Activated T-helper 17 cell treated with anti-CD3 and anti-CD28 coated beads, Interleukin-2, amount 50 U/mL, for 72 hours (primary cell): ENCODE measurements at regions not wholly inside any gene's neighbourhood (a gene's known extent, or its start where the extent isn't known, plus 50 kb on each side); places are given as distances from the start of the nearest gene placed in this dataset.

Experiments
- ATAC-seq: fragments of 150-1000 bp; cut with Tn5 transposase; replicated peaks from 2 replicates; pipeline ENCODE4 v1.10.0; 2021; ENCODE audit warnings: mild to moderate bottlenecking, moderate library complexity
- H3K27ac Mint-ChIP-seq: one replicate; pipeline ENCODE4 v1.8.0; 2022; ENCODE audit warnings: mixed read lengths
- H3K27me3 Mint-ChIP-seq: one replicate; pipeline ENCODE4 v1.8.0; 2022; ENCODE audit warnings: mixed read lengths
- H3K36me3 Mint-ChIP-seq: one replicate; pipeline ENCODE4 v1.8.0; 2022; ENCODE audit warnings: low read depth, mild to moderate bottlenecking, mixed read lengths
- H3K4me1 Mint-ChIP-seq: one replicate; pipeline ENCODE4 v1.8.0; 2022; ENCODE audit warnings: mixed read lengths
- H3K4me3 Mint-ChIP-seq: one replicate; pipeline ENCODE4 v1.8.0; 2022; ENCODE audit warnings: mild to moderate bottlenecking, mixed read lengths
- H3K9me3 Mint-ChIP-seq: one replicate; pipeline ENCODE4 v1.8.0; 2022; ENCODE audit warnings: mixed read lengths

DNA sequence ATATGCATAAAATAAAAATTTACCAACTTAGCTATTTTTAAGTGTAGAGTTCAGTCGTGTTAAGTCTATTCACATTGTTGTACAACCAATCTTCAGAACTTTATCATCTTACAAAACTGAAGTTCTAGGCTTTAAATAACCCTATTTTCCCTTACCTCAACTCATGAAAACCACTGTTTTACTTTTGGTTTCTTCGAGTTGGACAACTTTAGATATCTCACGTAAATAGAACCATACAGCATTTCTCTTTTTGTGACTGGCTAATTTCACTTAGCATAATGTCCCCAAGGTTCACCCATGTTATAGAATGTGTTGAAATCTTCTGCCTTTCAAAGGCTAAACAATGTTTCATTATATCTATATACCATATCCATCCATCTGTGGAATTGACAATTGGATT is 819.0 kb upstream of the ADGRL4 start:
- H3K4me1 Mint-ChIP-seq: no peaks in the 10 kb centered on the region
- no peak for ATAC-seq
- no peak overlapping the region for H3K27ac Mint-ChIP-seq
- no peak overlapping the region for H3K4me3 Mint-ChIP-seq
- peaks cover 8% of the 10 kb centered on the region for H3K9me3 Mint-ChIP-seq
- no peaks in the 10 kb centered on the region for H3K27me3 Mint-ChIP-seq
- no peaks in the 10 kb centered on the region for H3K36me3 Mint-ChIP-seq

DNA sequence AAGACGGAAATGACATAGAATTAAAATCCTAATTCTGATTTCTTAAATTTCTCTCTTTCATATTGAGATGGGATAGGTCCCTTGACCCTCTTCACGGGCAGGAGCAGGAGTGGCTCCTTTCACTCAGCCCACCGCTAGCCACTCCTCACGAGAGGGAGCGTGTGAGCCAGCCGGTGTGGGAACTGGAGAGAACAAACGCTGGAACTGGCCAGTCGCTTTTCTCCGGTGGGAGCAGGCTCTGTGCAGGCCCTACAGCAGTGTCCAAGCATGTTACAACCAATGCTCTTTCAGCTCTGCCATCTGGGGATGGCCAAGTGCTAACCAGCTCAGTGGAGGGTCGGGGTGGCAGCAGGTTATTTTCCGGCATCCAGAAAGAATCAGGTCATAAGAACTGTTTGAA is 815.5 kb upstream of the ADGRL4 start:
- Mint-ChIP-seq H3K27ac (no peak overlapping the region), H3K36me3 (no peaks in the 10 kb centered on the region), H3K27me3 (no peaks in the 10 kb centered on the region), H3K4me3 (no peak overlapping the region), H3K9me3 (peaks cover 13% of the 10 kb centered on the region), H3K4me1 (no peaks in the 10 kb centered on the region)
- no peak for ATAC-seq

DNA sequence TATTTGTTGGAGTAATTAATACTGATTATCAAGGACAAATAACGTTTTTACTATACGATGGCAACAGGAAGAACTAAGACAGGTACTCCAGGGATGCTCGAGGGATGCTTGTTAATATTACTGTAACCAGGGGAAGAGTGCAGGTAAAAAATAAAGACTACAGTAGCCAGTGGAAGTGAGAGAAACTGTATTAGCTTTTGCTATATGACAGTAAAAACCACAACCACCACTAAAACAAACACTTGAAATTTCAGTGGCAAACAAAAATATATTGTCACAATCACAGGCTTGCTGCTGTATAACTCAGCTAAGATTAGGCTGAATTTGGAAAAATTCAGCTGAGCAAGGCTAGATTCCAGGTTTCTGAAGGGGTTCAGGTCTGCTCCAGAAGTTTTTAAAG is 812.6 kb upstream of the ADGRL4 start:
- H3K4me3 Mint-ChIP-seq: no peak overlapping the region
- H3K27me3 Mint-ChIP-seq: no peaks in the 10 kb centered on the region
- no peak for ATAC-seq
- peaks cover 17% of the 10 kb centered on the region for H3K9me3 Mint-ChIP-seq
- no peaks in the 10 kb centered on the region for H3K4me1 Mint-ChIP-seq
- no peaks in the 10 kb centered on the region for H3K36me3 Mint-ChIP-seq
- no peak overlapping the region for H3K27ac Mint-ChIP-seq

DNA sequence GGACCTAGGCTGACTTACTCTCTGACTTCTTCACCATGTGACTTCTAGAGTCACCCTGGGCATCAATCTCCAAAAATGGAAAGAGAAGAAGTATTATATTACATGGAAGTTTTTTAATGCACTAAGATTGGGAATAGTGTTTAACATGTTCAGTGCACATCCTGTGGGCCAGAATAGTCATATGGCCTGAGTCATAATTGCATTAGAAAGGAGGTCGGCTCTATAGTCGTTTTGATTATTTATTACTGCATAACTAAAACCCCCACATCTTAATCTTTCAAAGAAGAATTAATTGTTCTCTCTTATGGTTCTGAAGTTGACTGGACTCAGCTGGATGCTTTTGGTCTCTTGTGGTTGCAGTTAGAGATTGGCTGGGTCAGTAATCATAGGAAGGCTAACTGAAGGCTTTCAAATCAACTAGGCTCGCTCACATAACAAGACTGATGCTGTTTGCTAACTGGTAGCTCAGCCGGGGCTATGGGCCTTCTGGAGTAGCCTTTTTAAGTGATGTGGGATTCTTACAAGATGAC is 810.6 kb upstream of the ADGRL4 start:
- H3K4me3 Mint-ChIP-seq: no peak overlapping the region
- ATAC-seq: no peak
- no peaks in the 10 kb centered on the region for H3K36me3 Mint-ChIP-seq
- H3K27me3 Mint-ChIP-seq: no peaks in the 10 kb centered on the region
- no peaks in the 10 kb centered on the region for H3K4me1 Mint-ChIP-seq
- H3K27ac Mint-ChIP-seq: no peak overlapping the region
- peaks cover 9% of the 10 kb centered on the region for H3K9me3 Mint-ChIP-seq

DNA sequence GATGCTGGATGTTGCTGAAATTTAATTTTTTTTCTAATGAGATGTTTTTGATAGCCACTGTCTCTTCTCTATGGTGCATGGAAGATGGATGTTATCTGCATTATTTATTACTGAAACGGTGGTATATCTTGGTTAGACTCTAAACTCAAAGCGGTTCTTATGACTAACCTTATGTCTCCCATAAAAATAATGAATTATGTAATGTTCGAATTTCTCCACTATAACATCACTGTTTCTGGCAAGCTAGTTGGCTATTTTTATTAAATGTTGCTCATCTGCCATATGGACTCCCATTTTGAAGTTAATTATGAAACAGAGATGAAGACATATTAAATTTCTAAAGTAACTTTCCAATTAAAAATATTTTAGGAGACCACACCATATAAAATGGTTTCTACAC is 808.6 kb upstream of the ADGRL4 start:
- Mint-ChIP-seq H3K9me3 (peaks cover 11% of the 10 kb centered on the region), H3K27me3 (no peaks in the 10 kb centered on the region), H3K4me1 (no peaks in the 10 kb centered on the region), H3K4me3 (no peak overlapping the region), H3K27ac (no peak overlapping the region), H3K36me3 (no peaks in the 10 kb centered on the region)
- ATAC-seq: no peak

DNA sequence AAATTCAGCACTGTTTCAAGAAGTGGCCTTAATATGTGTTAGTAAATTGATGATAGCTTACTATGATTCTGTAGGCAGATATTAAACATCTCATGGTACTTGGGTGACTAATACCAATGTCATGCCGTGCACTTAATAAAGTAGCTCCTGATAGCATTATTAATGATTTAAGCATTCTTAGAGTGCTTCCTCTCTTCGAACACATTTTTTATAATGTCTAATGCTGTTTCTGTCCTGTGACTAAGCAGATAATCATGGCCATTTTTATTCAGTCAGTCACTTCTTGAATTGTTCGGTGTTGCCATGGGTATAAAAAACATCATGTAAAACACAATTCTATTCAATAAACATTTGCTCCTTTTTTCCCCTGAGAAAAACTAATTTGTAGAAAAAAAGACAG is 804.6 kb upstream of the ADGRL4 start:
- H3K9me3 Mint-ChIP-seq: peaks cover 20% of the 10 kb centered on the region

DNA sequence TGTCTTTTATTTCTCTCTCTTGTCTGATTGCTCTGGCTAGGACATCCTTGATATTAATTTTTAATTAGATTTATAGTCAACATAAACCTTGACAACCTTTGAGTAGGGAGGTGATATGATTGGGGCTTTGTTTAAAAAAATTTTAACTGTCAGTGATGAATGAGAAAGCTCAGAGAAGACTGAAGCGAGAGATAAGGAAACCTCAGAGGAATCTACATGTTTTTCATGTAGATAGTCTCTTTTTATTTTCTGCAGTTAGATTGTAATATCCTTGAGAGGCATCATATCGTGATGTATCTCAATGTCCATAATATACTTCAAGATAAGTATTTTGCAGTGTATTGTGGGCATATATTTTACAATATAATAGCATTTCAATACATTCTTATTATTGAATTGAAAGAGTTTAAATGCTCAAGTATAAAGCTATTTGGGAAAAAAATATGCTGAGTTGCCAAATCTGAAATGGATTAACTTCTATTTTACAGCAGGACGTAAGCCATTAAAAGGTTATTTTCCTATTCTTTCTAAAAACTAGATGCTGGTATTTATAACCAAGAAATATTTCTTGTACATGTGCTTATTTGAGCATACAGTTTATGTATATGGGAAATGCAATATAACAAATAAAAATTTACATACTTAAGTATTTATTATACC is 802.4 kb upstream of the ADGRL4 start:
- Mint-ChIP-seq H3K4me3 (no peak overlapping the region), H3K9me3 (peaks cover 20% of the 10 kb centered on the region), H3K27ac (no peak overlapping the region), H3K27me3 (no peaks in the 10 kb centered on the region), H3K4me1 (no peaks in the 10 kb centered on the region), H3K36me3 (no peaks in the 10 kb centered on the region)
- ATAC-seq: no peak

More for the DNA sequence above, 804.6 kb upstream of the ADGRL4 start:
- Mint-ChIP-seq H3K36me3 (no peaks in the 10 kb centered on the region), H3K4me3 (no peak overlapping the region), H3K27me3 (no peaks in the 10 kb centered on the region), H3K4me1 (no peaks in the 10 kb centered on the region), H3K27ac (no peak overlapping the region)
- no peak for ATAC-seq

DNA sequence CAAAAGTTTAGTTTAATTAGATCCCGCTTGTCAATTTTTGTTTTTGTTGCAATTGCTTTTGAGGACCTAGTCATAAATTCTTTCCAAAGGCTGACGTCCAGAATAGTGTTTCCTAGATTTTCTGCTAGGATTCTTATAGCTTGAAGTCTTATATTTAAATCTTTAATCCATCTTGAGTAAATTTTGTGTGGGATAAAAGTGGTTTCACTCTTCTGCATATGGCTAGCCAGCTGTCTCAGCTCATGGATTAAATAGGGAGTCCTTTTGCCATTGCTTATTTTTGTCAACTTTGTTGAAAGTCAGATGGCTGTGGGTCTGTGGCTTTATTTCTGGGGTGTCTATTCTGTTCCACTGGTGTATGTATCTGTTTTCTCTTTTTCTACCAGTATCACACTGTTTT is 801.3 kb upstream of the ADGRL4 start:
- Mint-ChIP-seq H3K27me3 (no peaks in the 10 kb centered on the region), H3K36me3 (no peaks in the 10 kb centered on the region), H3K4me1 (no peaks in the 10 kb centered on the region), H3K9me3 (peaks cover 22% of the 10 kb centered on the region), H3K27ac (no peak overlapping the region), H3K4me3 (no peak overlapping the region)
- ATAC-seq: no peak

DNA sequence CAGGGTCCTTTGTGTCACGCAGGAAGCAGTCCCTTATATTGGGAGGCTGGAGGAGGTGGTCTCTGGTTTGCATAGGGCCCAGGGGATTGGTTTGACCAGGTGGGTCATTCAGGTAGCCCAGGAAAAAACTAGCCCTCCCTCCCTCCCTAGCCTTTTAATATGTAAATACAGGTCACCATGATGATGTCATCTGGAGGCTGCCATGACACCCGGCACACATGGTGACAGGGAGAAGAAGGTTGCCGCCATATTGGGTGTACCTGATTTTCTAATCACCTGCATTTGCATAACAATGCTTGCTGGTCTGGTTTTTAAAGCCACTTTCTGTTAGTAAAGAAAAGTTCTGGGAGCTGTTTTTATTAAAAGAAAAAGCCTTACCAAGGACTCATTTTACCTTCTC is 791.0 kb upstream of the ADGRL4 start:
- H3K9me3 Mint-ChIP-seq: no peaks in the 10 kb centered on the region
- H3K4me3 Mint-ChIP-seq: no peak overlapping the region
- no peak for ATAC-seq
- H3K27ac Mint-ChIP-seq: no peak overlapping the region
- no peaks in the 10 kb centered on the region for H3K4me1 Mint-ChIP-seq
- no peaks in the 10 kb centered on the region for H3K36me3 Mint-ChIP-seq
- H3K27me3 Mint-ChIP-seq: no peaks in the 10 kb centered on the region

DNA sequence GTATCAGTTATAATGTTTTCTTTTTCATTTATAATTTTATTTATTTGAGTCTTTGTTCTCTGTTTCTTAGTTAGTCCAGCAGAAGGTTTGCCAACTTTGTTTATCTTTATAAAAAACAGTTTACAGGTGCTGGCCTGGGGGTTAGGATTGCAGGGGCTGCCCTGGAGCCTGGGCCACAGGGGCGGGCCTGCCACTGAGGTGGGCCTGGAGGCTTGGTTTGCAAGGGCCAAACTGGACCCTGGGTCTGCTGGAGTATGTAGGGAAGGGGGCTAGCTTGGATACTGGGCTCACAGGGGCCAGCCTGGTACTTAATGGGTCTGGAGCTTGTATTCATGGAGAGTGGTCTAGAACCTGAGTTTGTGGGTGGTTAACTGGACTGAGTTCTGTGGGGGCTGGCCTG is 789.9 kb upstream of the ADGRL4 start:
- Mint-ChIP-seq H3K9me3 (no peaks in the 10 kb centered on the region), H3K36me3 (no peaks in the 10 kb centered on the region), H3K4me1 (no peaks in the 10 kb centered on the region), H3K27me3 (no peaks in the 10 kb centered on the region), H3K4me3 (no peak overlapping the region), H3K27ac (no peak overlapping the region)
- ATAC-seq: no peak

DNA sequence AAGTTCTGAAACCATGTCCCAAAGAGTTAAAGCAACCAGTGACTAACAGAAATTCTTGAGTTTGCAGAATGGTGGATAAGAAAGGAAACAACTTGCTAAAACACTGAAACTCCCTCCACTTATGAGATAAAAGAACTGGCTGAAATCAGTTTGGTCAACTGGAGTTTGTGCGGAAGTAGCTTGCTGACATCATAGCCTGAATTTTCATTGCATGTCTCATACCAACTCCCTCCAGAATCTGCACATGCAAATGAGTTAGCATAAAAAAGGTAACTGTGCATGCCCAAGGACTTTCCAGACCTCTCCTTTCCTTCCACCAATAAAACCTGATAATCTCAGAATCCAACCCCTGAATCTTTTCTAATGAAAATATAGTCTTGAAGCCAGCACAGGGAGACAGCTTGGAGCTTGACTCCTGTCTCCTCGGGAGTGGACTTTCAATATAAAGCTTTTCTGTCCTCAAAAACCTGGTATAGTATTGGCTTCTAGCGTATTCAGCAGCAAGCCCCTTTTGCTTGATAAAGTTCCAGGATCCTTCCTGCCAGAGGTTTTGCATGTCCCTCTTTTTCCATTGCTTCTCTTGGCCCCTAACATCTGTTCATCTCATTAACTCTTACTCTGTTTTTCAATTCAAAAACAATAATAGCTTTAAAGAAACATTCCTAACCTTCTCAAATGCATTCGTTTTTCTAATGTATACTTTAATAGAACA is 785.8 kb upstream of the ADGRL4 start:
- no peaks in the 10 kb centered on the region for H3K4me1 Mint-ChIP-seq
- no peaks in the 10 kb centered on the region for H3K36me3 Mint-ChIP-seq
- no peak for ATAC-seq
- no peak overlapping the region for H3K27ac Mint-ChIP-seq
- H3K4me3 Mint-ChIP-seq: no peak overlapping the region
- H3K27me3 Mint-ChIP-seq: no peaks in the 10 kb centered on the region
- H3K9me3 Mint-ChIP-seq: peaks cover 10% of the 10 kb centered on the region

DNA sequence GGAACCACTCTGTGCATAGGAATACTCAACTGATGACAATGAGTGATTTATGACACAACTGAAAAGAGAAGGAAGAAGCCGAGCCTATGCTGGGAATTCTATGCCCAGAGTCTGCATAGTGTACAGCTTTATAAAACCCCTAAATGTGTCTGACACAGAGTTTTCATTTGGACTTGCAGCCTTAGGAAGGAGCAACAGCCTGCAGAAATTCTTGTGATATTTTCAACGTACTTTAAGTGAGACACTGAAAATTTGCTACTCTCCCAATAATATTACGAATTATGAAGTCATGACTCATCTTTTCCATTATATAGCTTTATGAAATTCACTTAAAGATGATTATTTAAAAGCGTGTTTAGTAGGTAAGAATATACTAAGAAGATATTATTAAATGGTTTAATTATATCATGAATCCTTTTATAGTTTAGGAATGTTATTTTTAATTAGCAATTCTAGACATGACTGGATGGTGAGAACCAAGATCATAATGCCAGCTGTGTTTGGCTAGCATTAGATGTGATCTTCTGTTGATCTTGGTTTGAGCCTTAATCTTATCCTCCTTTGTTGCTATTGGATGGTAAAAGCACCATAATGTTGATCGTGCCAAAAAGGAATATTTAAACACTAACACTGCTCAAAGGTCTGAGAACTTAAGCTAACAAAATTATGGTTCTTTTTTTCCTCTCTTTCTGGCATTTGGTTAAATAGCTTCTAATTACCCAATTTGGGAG is 785.1 kb upstream of the ADGRL4 start:
- Mint-ChIP-seq H3K9me3 (peaks cover 10% of the 10 kb centered on the region), H3K4me1 (no peaks in the 10 kb centered on the region), H3K27me3 (no peaks in the 10 kb centered on the region), H3K27ac (no peak overlapping the region), H3K4me3 (no peak overlapping the region), H3K36me3 (no peaks in the 10 kb centered on the region)
- no peak for ATAC-seq

DNA sequence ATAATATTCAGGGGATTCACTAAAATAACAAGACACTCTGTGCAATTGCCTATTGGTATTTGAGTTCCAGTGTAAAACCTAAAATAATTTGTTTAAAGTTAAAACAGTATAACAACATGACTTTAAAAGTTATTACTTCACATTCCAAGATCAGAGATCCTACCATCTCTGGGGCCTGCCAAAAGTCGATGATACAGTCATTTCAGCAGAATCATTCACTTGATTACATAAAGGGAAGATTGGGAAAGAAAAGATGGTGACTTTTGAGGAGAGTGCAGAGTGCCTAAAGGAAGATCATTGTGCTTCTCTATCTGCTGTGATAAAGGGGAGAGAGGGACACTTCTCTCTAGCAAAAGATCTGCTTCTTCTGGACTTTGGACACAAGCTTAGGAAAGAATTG is 784.4 kb upstream of the ADGRL4 start:
- Mint-ChIP-seq H3K4me3 (no peak overlapping the region), H3K36me3 (no peaks in the 10 kb centered on the region), H3K4me1 (no peaks in the 10 kb centered on the region), H3K27me3 (no peaks in the 10 kb centered on the region), H3K27ac (no peak overlapping the region), H3K9me3 (peaks cover 10% of the 10 kb centered on the region)
- ATAC-seq: no peak

DNA sequence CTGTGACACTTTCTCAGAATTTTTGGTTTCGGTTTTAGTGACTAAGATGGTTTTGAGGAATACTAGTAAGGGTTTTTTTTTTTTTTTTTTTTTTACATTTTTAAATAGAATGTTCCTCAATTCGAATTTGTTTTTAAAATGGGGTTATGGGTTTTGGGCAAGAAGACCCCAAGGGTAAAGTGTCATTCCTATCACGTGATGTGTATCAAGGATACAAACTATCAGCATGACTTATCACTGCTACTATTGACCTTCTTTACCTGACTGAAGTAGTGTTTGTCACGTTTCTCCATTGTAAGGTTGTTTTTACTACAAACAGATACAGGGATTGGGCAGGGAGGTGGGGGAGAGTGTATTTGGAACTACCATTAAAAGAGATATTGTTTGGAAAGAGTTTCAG is 781.1 kb upstream of the ADGRL4 start:
- Mint-ChIP-seq H3K27ac (no peak overlapping the region), H3K4me1 (no peaks in the 10 kb centered on the region), H3K9me3 (peaks cover 10% of the 10 kb centered on the region), H3K4me3 (no peak overlapping the region), H3K36me3 (no peaks in the 10 kb centered on the region), H3K27me3 (no peaks in the 10 kb centered on the region)
- ATAC-seq: no peak

DNA sequence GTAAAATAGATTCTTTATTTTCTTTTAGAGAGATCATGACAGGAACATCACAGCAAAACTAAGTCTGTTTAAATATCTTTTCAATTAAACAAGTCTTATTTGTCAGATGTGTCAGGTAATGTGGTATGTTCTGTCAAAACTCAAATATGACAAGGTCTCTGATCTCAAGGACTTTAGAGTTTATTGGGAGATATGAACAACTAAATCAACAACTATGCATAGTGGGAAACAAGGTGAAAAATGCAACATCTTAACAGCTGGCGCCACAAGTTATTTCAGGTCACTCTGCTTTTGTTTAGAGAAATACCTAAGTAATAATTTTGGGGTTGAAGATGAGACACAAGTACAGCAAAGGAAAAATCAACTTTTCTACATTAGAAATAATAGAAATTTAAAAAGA is 779.4 kb upstream of the ADGRL4 start:
- Mint-ChIP-seq H3K27me3 (no peaks in the 10 kb centered on the region), H3K9me3 (peaks cover 6% of the 10 kb centered on the region), H3K4me3 (no peak overlapping the region), H3K27ac (no peak overlapping the region), H3K4me1 (no peaks in the 10 kb centered on the region), H3K36me3 (no peaks in the 10 kb centered on the region)
- no peak for ATAC-seq
